ENCODE measurements at regions not wholly inside any gene's neighbourhood (a gene's known extent, or its start where the extent isn't known, plus 50 kb on each side); places are given as distances from the start of the nearest gene placed in this dataset.
A peak's percentile ranks its signal among the peaks of the same experiment; 100 is the strongest.

DNA sequence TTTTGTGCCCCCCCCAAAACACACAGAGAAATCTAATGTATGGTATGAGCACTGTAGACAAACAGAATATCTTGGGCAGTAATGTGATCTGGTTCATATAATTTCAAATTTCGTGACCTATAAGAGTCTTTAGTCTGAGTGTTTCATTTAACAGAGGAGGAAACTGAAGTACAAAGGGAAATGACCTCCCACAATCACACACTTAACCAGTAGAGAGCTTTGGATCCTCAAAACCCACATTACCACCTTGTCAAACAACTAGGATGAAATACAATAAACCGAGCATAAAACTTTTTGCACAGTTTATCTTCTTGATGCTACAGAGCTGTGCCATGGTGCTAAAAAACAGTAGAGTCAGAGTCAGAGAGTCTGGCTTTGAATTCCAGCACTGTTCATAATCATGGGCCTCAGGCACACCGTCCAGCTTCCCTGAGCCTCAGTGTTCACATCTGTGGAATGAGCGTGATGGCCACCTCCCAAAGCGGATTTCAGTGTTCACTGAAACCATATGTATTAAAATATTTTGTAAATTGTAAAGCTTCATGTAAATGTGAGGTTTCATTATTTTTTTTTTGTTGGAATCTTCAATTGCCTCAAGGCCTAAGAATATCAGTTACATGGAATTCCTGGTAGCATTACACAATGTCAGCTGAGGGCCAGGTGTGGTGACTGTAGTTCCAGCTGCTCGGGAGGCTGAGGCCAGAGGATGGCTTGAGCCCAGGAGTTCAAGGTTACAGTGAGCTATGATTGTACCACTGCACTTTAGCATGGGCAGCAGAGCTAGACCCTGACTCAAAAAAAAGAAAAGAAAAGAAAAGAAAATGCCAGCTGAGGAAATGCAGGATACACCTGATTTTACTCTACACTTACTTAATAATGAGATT lies 126.4 kb upstream of the FRY start (continued):
- TF ChIP-seq CTCF (conservative IDR thresholded peaks at IDR 0.05; ENCODE audit: low read depth in 2 of 2) = no peak
- no peak for TF ChIP-seq EZH2phosphoT487 (IDR thresholded peaks at IDR 0.05; ENCODE audit: unreplicated experiment)
- TF ChIP-seq ZNF462 (CRISPR knock-in tag; IDR thresholded peaks at IDR 0.05) = no peak
- no peak for TF ChIP-seq ZNF331 (CRISPR knock-in tag; IDR thresholded peaks at IDR 0.05; ENCODE audit: low read depth)
- TF ChIP-seq EZH2 (IDR thresholded peaks at IDR 0.05; ENCODE audit: low read depth, unreplicated experiment) = no peak

- Histone ChIP-seq H3K4me2 (peak overlapping the region; percentile 37), H4K20me1 (replicated peaks; ENCODE audit: insufficient read depth) (no peaks in the 10 kb centered on the region), H3K79me2 (replicated peaks; ENCODE audit: insufficient read depth) (no peaks in the 10 kb centered on the region), H3K27ac (ENCODE audit: low read depth) (no peak overlapping the region), H3K9me2 (ENCODE audit: insufficient read depth) (no peaks in the 10 kb centered on the region), H3K4me1 (ENCODE audit: insufficient read depth) (peaks cover 17% of the 10 kb centered on the region), H2AFZ (no peak overlapping the region), H3K36me3 (ENCODE audit: insufficient read depth) (no peaks in the 10 kb centered on the region), H3F3A (replicated peaks; ENCODE audit: low read depth) (no peaks in the 10 kb centered on the region), H3K4me3 (0 out of 2 replicates have a peak overlapping the region, but pooled peaks have one; percentile 19), H3K27me3 (ENCODE audit: insufficient read depth) (no peaks in the 10 kb centered on the region)
- no peaks in the 10 kb centered on the region for H3K36me3 Mint-ChIP-seq (ENCODE audit: low read depth)
- no peak overlapping the region for H3K27ac Mint-ChIP-seq
- no peaks in the 10 kb centered on the region for H3K27me3 Mint-ChIP-seq (ENCODE audit: insufficient read depth, low read depth, poor library complexity)
- peaks cover 25% of the 10 kb centered on the region for H3K4me1 Mint-ChIP-seq
- peak; percentile 64 for DNase-seq (ENCODE audit: low spot score)
- TF ChIP-seq STAT1 (IDR thresholded peaks at IDR 0.05; ENCODE audit: unreplicated experiment) = no peak
- no peak for TF ChIP-seq EZH2phosphoT487 (IDR thresholded peaks at IDR 0.05; ENCODE audit: unreplicated experiment)
- no peak for TF ChIP-seq EZH2 (IDR thresholded peaks at IDR 0.05; ENCODE audit: low read depth, unreplicated experiment)
- no peak for TF ChIP-seq CREB1 (CRISPR knock-in tag; IDR thresholded peaks at IDR 0.05; ENCODE audit: low read depth)
- no peaks in the 10 kb centered on the region for H3K9me3 Mint-ChIP-seq
- peak overlapping the region; percentile 30; the same call in 2 of the 3 replicates for H3K4me3 Mint-ChIP-seq
- peak; percentile 50; the same call in 2 of the 3 replicates for ATAC-seq
Observed at GRCh38 chr13:31905961-31906360, 125.6 kb upstream of the FRY start.

Data from GM23338 (cell line).